IMR-90 (cell line): ENCODE measurements at regions not wholly inside any gene's neighbourhood (a gene's known extent, or its start where the extent isn't known, plus 50 kb on each side); places are given as distances from the start of the nearest gene placed in this dataset.

Source experiments
- ATAC-seq: fragments of 200-7000 bp; cut with Tn5 transposase; 2 replicates; pipeline ENCODE4 v1.9.1; 2020; ENCODE audit warnings: low read depth, mild to moderate bottlenecking, moderate library complexity
- BruUV-seq: library from RNA; stranded (reverse); fragments of 400-500 nt; replicated peaks from 2 replicates; lab custom pipeline; 2021; lab: Mats Ljungman, UMichigan
- CTCF ChIA-PET: fragments of 300-600 bp; formaldehyde crosslinking; extraction: SDS; loops from one replicate; lab custom pipeline; 2021; ENCODE audit warnings: antibody characterized with exemption; lab: Yijun Ruan, JAX
- POLR2A ChIA-PET: fragments of 300-600 bp; sonication (Branson Sonifier 250); formaldehyde crosslinking; loops from one replicate; lab custom pipeline; 2022; ENCODE audit warnings: antibody characterized with exemption; ENCODE audit not compliant: unreplicated experiment; lab: Charles Lee
- DNase-seq: peaks from one replicate; pipeline ENCODE4 v3.0.0; 2013
- H2AFZ ChIP-seq: replicated peaks from 2 replicates; pipeline ENCODE3; 2013; ENCODE audit warnings: low read length, mild to moderate bottlenecking; ENCODE audit not compliant: poor library complexity
- H2AK5ac ChIP-seq: 2 replicates; pipeline ENCODE4 v1.6.1; 2013; ENCODE audit warnings: low read depth, low read length, inconsistent platforms
- H2AK9ac ChIP-seq: replicated peaks from 2 replicates; pipeline ENCODE3; 2013; ENCODE audit warnings: mild to moderate bottlenecking, low read depth, low read length, moderate library complexity; ENCODE audit not compliant: poor library complexity
- H2BK120ac ChIP-seq: 2 replicates; pipeline ENCODE4 v1.6.1; 2013; ENCODE audit warnings: low read depth, low read length, inconsistent platforms
- H2BK15ac ChIP-seq: 3 replicates; pipeline ENCODE4 v1.6.1; 2013; ENCODE audit warnings: low read depth, low read length, inconsistent platforms
- H2BK20ac ChIP-seq: 2 replicates; pipeline ENCODE4 v1.6.1; 2013; ENCODE audit warnings: low read depth, mild to moderate bottlenecking, inconsistent platforms, low read length, moderate library complexity
- H2BK5ac ChIP-seq: 2 replicates; pipeline ENCODE4 v1.6.1; 2013; ENCODE audit warnings: mild to moderate bottlenecking, low read depth, low read length, inconsistent platforms; ENCODE audit not compliant: poor library complexity, severe bottlenecking
- H3K14ac ChIP-seq: replicated peaks from 2 replicates; pipeline ENCODE4 v1.6.1; 2013; ENCODE audit warnings: low read depth, low read length, inconsistent platforms
- H3K18ac ChIP-seq: 2 replicates; pipeline ENCODE4 v1.6.1; 2013; ENCODE audit warnings: low read depth, low read length, control low read depth
- H3K23ac ChIP-seq: 2 replicates; pipeline ENCODE4 v1.6.1; 2013; ENCODE audit warnings: low read depth, low read length, inconsistent platforms
- H3K27ac ChIP-seq: 2 replicates; pipeline ENCODE4 v1.5.1; 2013; ENCODE audit warnings: mild to moderate bottlenecking, control low read depth, low read length; ENCODE audit not compliant: insufficient read depth
- H3K27me3 ChIP-seq: 2 replicates; pipeline ENCODE4 v1.6.1; 2013; ENCODE audit warnings: low read length; ENCODE audit not compliant: control insufficient read depth, insufficient read depth
- H3K36me3 ChIP-seq: 2 replicates; pipeline ENCODE4 v1.6.1; 2013; ENCODE audit warnings: low read length, mixed read lengths; ENCODE audit not compliant: control insufficient read depth, insufficient read depth
- H3K4ac ChIP-seq: 2 replicates; pipeline ENCODE4 v1.6.1; 2013; ENCODE audit warnings: low read depth, low read length, inconsistent platforms
- H3K4me1 ChIP-seq: 2 replicates; pipeline ENCODE4 v1.6.1; 2013; ENCODE audit warnings: low read length, mixed read lengths; ENCODE audit not compliant: control insufficient read depth, insufficient read depth
- H3K4me2 ChIP-seq: 2 replicates; pipeline ENCODE4 v1.6.1; 2013; ENCODE audit warnings: low read depth, mild to moderate bottlenecking, control low read depth, low read length, moderate library complexity
- H3K4me3 ChIP-seq: 2 replicates; pipeline ENCODE4 v1.5.1; 2013; ENCODE audit warnings: low read depth, mild to moderate bottlenecking, control low read depth, low read length, moderate library complexity; ENCODE audit not compliant: insufficient read depth
- H3K56ac ChIP-seq: 2 replicates; pipeline ENCODE4 v1.6.1; 2013; ENCODE audit warnings: low read length, inconsistent platforms; ENCODE audit not compliant: insufficient read depth; ENCODE audit errors: extremely low read depth
- H3K79me1 ChIP-seq, 2 experiments: 2 replicates each; pipeline ENCODE4 v1.6.1; 2013; ENCODE audit warnings: low read length in 2 of 2, inconsistent platforms in 1 of 2, low read depth in 1 of 2
- H3K9ac ChIP-seq: 2 replicates; pipeline ENCODE4 v1.6.1; 2013; ENCODE audit warnings: low read depth, low read length, control low read depth
- H3K9me1 ChIP-seq: 2 replicates; pipeline ENCODE4 v1.6.1; 2013; ENCODE audit warnings: low read length, inconsistent platforms; ENCODE audit not compliant: insufficient read depth
- H3K9me3 ChIP-seq: 2 replicates; pipeline ENCODE4 v1.6.1; 2013; ENCODE audit warnings: low read length; ENCODE audit not compliant: control insufficient read depth, insufficient read depth
- H4K20me1 ChIP-seq: 2 replicates; pipeline ENCODE4 v1.6.1; 2013; ENCODE audit warnings: low read length, inconsistent platforms; ENCODE audit not compliant: insufficient read depth
- H4K5ac ChIP-seq: 2 replicates; pipeline ENCODE4 v1.6.1; 2013; ENCODE audit warnings: mild to moderate bottlenecking, low read depth, low read length, control low read depth
- H4K8ac ChIP-seq, 2 experiments: 2 replicates each; pipeline ENCODE4 v1.6.1; 2013; ENCODE audit warnings: low read depth in 2 of 2, low read length in 2 of 2, control low read depth in 1 of 2, inconsistent platforms in 1 of 2
- H4K91ac ChIP-seq: 2 replicates; pipeline ENCODE4 v1.6.1; 2013; ENCODE audit warnings: low read depth, low read length, inconsistent platforms; ENCODE audit not compliant: insufficient read depth
- BHLHE40 ChIP-seq: fragments of 150-350 bp; IDR thresholded peaks from 2 replicates; pipeline ENCODE4 v1.6.1; 2016; ENCODE audit warnings: mild to moderate bottlenecking, low read depth, low read length
- CEBPB ChIP-seq: IDR thresholded peaks from 2 replicates; pipeline ENCODE4 v1.6.1; 2012; ENCODE audit warnings: low read depth, low read length, improper control_type of control experiment
- CHD1 ChIP-seq: IDR thresholded peaks from 2 replicates; pipeline ENCODE4 v1.6.1; 2012; ENCODE audit warnings: low read depth, low read length, improper control_type of control experiment
- FOS ChIP-seq: fragments of 150-350 bp; IDR thresholded peaks from 2 replicates; pipeline ENCODE4 v1.6.1; 2016; ENCODE audit warnings: low read depth, low read length
- MAFK ChIP-seq: IDR thresholded peaks from 2 replicates; pipeline ENCODE4 v1.6.1; 2012; ENCODE audit warnings: low read depth, low read length, improper control_type of control experiment
- MAZ ChIP-seq: IDR thresholded peaks from 2 replicates; pipeline ENCODE4 v1.6.1; 2012; ENCODE audit warnings: low read depth, mild to moderate bottlenecking, low read length, improper control_type of control experiment, moderate library complexity, borderline replicate concordance
- MXI1 ChIP-seq: IDR thresholded peaks from 2 replicates; pipeline ENCODE4 v1.6.1; 2012; ENCODE audit warnings: low read depth, mild to moderate bottlenecking, low read length, moderate library complexity, borderline replicate concordance
- NFE2L2 ChIP-seq: fragments of 150-350 bp; IDR thresholded peaks from 2 replicates; pipeline ENCODE4 v1.6.1; 2016; ENCODE audit warnings: low read depth, mild to moderate bottlenecking, low read length
- POLR2A ChIP-seq: IDR thresholded peaks from 2 replicates; pipeline ENCODE4 v1.6.1; 2012; ENCODE audit warnings: mild to moderate bottlenecking, low read depth, low read length
- RAD21 ChIP-seq: IDR thresholded peaks from 2 replicates; pipeline ENCODE4 v1.6.1; 2012; ENCODE audit warnings: low read length, improper control_type of control experiment
- RCOR1 ChIP-seq: IDR thresholded peaks from 2 replicates; pipeline ENCODE4 v1.6.1; 2012; ENCODE audit warnings: mild to moderate bottlenecking, low read length, improper control_type of control experiment; ENCODE audit not compliant: insufficient replicate concordance
- RFX5 ChIP-seq: IDR thresholded peaks from 2 replicates; pipeline ENCODE4 v1.8.0; 2012; ENCODE audit warnings: low read depth, mild to moderate bottlenecking, low read length, moderate library complexity
- SMC3 ChIP-seq: fragments of 150-350 bp; IDR thresholded peaks from 2 replicates; pipeline ENCODE4 v1.6.1; 2016; ENCODE audit warnings: low read depth, mild to moderate bottlenecking, antibody characterized with exemption, low read length, moderate library complexity
- WGBS, 2 experiments: methylation state at CpG; one replicate each; pipeline versions ENCODE4 v1.1.5 to v1.1.7; 2013; ENCODE audit warnings: missing lambda C conversion rate in 2 of 2; ENCODE audit not compliant: insufficient read length in 1 of 2; ENCODE audit errors: extremely low coverage in 2 of 2; 5-methylcytosine and 5-hydroxymethylcytosine counted together
- dilution Hi-C: fragments of 300-500 bp; cut with HindIII; formaldehyde crosslinking; loops from one replicate; pipeline ENCODE4 v1.14.3; 2018; ENCODE audit warnings: low sequenced_read_pairs; ENCODE audit not compliant: unreplicated experiment
- in situ Hi-C: fragments of 300-500 bp; cut with MboI; formaldehyde crosslinking; loops from 3 replicates; pipeline ENCODE4 v1.14.3; 2019; ENCODE audit warnings: low sequenced_read_pairs, inconsistent platforms, mixed read lengths
- intact Hi-C: fragments of 100-400 bp; cut with micrococcal nuclease; formaldehyde crosslinking; loops from 2 replicates; pipeline ENCODE4 v1.10.0; 2022
- TF ChIP-seq, protein P1 (sequence below): fragments of 150-350 bp; IDR thresholded peaks from 2 replicates; pipeline ENCODE4 v1.6.1; 2016; ENCODE audit warnings: low read depth, mild to moderate bottlenecking, low read length, moderate library complexity, borderline replicate concordance
- TF ChIP-seq, protein P2 (sequence below): fragments of 150-350 bp; IDR thresholded peaks from 2 replicates; pipeline ENCODE4 v1.6.1; 2017; ENCODE audit warnings: mild to moderate bottlenecking, antibody characterized with exemption, low read length, low read depth
- TF ChIP-seq, protein P3 (sequence below): conservative IDR thresholded peaks from 2 replicates; pipeline ENCODE4 v1.5.1; 2012; ENCODE audit warnings: mild to moderate bottlenecking, low read depth, low read length, improper control_type of control experiment

DNA sequence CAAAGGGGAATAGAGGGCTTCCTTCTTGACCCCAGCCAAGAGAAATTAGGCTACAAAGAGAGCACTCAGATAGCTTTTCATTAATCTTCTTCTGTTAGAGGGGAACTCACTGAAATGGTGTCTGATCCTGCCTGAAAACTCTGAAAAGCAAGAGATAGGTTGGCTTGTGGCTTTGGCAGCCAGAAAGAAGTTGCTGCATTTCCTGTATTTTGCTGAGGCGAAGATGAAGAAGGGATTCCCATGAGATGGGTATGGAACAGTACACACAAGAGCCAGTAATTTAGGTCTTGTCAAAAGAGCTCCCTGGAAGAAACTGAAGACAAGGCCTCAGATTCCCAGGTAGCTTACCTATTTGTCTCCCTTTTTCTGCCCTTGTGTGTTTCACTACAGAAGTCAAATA is 120.9 kb upstream of the TARS1 start:
- no TSS peak for BruUV-seq
- ChIA-PET POLR2A (no interaction called here), CTCF (no interaction called here)
- intact Hi-C loops (no loop called here), in situ Hi-C loops (no loop called here), dilution Hi-C loops (no loop called here)
- TF ChIP-seq FOS: no peak
- TF ChIP-seq NFE2L2: no peak
- TF ChIP-seq, protein P1, sequence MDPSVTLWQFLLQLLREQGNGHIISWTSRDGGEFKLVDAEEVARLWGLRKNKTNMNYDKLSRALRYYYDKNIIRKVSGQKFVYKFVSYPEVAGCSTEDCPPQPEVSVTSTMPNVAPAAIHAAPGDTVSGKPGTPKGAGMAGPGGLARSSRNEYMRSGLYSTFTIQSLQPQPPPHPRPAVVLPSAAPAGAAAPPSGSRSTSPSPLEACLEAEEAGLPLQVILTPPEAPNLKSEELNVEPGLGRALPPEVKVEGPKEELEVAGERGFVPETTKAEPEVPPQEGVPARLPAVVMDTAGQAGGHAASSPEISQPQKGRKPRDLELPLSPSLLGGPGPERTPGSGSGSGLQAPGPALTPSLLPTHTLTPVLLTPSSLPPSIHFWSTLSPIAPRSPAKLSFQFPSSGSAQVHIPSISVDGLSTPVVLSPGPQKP: no peak
- TF ChIP-seq MAFK: no peak
- TF ChIP-seq CEBPB: no peak
- TF ChIP-seq POLR2A: no peak
- TF ChIP-seq CHD1: no peak
- no peak for TF ChIP-seq RAD21
- TF ChIP-seq RFX5: no peak
- TF ChIP-seq, protein P2, sequence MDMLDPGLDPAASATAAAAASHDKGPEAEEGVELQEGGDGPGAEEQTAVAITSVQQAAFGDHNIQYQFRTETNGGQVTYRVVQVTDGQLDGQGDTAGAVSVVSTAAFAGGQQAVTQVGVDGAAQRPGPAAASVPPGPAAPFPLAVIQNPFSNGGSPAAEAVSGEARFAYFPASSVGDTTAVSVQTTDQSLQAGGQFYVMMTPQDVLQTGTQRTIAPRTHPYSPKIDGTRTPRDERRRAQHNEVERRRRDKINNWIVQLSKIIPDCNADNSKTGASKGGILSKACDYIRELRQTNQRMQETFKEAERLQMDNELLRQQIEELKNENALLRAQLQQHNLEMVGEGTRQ: no peak
- TF ChIP-seq, protein P3, sequence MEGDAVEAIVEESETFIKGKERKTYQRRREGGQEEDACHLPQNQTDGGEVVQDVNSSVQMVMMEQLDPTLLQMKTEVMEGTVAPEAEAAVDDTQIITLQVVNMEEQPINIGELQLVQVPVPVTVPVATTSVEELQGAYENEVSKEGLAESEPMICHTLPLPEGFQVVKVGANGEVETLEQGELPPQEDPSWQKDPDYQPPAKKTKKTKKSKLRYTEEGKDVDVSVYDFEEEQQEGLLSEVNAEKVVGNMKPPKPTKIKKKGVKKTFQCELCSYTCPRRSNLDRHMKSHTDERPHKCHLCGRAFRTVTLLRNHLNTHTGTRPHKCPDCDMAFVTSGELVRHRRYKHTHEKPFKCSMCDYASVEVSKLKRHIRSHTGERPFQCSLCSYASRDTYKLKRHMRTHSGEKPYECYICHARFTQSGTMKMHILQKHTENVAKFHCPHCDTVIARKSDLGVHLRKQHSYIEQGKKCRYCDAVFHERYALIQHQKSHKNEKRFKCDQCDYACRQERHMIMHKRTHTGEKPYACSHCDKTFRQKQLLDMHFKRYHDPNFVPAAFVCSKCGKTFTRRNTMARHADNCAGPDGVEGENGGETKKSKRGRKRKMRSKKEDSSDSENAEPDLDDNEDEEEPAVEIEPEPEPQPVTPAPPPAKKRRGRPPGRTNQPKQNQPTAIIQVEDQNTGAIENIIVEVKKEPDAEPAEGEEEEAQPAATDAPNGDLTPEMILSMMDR: no peak
- no peak for TF ChIP-seq MAZ
- no peak for TF ChIP-seq SMC3
- no peak for TF ChIP-seq RCOR1
- no peak for TF ChIP-seq MXI1
- no peak for TF ChIP-seq BHLHE40
- no peaks in the 10 kb centered on the region for H3K36me3 ChIP-seq
- 0 out of 2 replicates have a peak, but pooled peaks cover 2% of the 10 kb centered on the region for H3K9me1 ChIP-seq
- WGBS, 2 experiments: no CpG with 5 or more reads among the region's 1 CpG
- H3K18ac ChIP-seq: peak overlapping the region; percentile 38; the same call in 1 of the 2 replicates
- H3K27me3 ChIP-seq: no peaks in the 10 kb centered on the region
- peak overlapping the region; percentile 85 for H2BK20ac ChIP-seq
- peaks cover 6% of the 10 kb centered on the region; the same call in 1 of the 2 replicates for H3K4me1 ChIP-seq
- H4K5ac ChIP-seq: peak overlapping the region; percentile 63; the same call in 1 of the 2 replicates
- H2BK120ac ChIP-seq: peak overlapping the region; percentile 84
- H2AFZ ChIP-seq: no peak overlapping the region
- no peaks in the 10 kb centered on the region for H4K20me1 ChIP-seq
- H3K9ac ChIP-seq: peak overlapping the region; percentile 36; the same call in 1 of the 2 replicates
- peak overlapping the region; percentile 85 to 88; a peak in 3 of 4 replicates for H4K8ac ChIP-seq
- DNase-seq (no peak), ATAC-seq (no peak)
- no peaks in the 10 kb centered on the region for H3K79me1 ChIP-seq
- no peaks in the 10 kb centered on the region for H3K9me3 ChIP-seq
- peak overlapping the region; percentile 74 for H3K23ac ChIP-seq
- peak overlapping the region; percentile 97 for H2AK5ac ChIP-seq
- peak overlapping the region; percentile 86 for H4K91ac ChIP-seq
- H3K4me3 ChIP-seq: no peak overlapping the region
- peak overlapping the region; percentile 48 for H3K14ac ChIP-seq
- H2AK9ac ChIP-seq: no peak overlapping the region
- H2BK15ac ChIP-seq: peak overlapping the region; percentile 97
- no peak overlapping the region; the same call in 1 of the 2 replicates for H3K56ac ChIP-seq
- peak overlapping the region; percentile 89 for H3K4ac ChIP-seq
- no peak overlapping the region for H3K27ac ChIP-seq
- H3K4me2 ChIP-seq: no peak overlapping the region
- H2BK5ac ChIP-seq: peak overlapping the region; percentile 79
